GM12891 (cell line): ENCODE measurements at regions not wholly inside any gene's neighbourhood (a gene's known extent, or its start where the extent isn't known, plus 50 kb on each side); places are given as distances from the start of the nearest gene placed in this dataset.

ENCODE experiments used
- POLR2A ChIP-seq: IDR thresholded peaks from 2 replicates; pipeline ENCODE4 v1.6.1; 2011; ENCODE audit warnings: low read depth, low read length, control low read depth
- POLR2AphosphoS5 ChIP-seq: IDR thresholded peaks from 2 replicates; pipeline ENCODE4 v1.6.1; 2011; ENCODE audit warnings: low read depth, low read length, control low read depth
- POU2F2 ChIP-seq: IDR thresholded peaks from 2 replicates; pipeline ENCODE4 v1.6.1; 2011; ENCODE audit warnings: low read depth, mild to moderate bottlenecking, control low read depth, low read length, moderate library complexity
- TAF1 ChIP-seq: IDR thresholded peaks from 2 replicates; pipeline ENCODE4 v1.6.1; 2011; ENCODE audit warnings: low read depth, low read length, control low read depth

DNA sequence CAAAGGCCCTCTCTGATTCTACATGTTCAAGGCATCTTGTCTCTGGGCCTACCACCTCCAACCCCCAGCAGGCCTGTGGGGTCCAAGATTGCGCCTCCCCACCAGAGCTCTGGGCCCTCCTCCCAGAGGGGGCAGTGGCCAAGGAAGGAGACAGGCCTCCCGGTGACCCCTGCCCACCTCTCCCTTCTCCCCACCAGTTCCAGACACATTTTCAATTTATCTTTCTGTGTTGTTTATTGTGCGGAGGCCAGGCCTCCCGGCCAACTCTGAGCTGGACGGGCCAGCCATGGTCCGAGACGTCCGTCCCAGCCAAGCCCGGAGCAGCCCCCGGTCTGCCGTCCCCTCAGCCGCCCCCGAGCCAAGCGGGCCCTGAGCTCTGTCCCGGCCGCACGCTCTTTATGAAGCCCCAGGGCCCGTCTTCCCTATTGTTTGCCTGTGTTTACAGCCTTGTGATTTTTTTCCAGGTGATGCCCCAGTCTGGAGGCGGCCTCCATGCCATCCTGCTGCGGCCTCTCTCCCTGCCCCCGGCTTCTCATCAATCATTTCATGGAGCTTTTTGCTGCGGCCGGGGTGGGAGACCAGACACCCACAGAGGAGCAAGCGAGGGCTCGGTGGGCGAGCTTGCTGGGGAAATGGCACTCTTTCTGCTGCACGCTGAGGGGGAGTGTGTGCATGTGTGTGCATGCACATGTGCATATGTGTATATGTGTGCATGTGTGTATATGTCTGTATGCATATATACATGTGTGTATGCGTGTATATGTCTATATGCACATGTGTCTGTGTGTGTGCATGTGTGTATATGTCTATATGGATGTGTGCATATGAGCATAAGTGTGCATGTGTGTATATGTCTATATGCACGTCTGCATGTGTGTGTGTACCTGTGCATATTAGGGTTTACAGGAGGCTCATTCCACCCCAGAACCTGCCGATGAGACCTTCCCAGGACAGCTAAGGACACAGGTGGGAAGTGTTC lies 52.7 kb upstream of the ELN start:
- no peak for TF ChIP-seq POU2F2
- TF ChIP-seq TAF1, result no peak
- TF ChIP-seq POLR2AphosphoS5, result no peak
- no peak for TF ChIP-seq POLR2A
